ENCODE measurements at regions not wholly inside any gene's neighbourhood (a gene's known extent, or its start where the extent isn't known, plus 50 kb on each side); places are given as distances from the start of the nearest gene placed in this dataset.
"Not testable (repeated sequence)": the region's sequence is repeated elsewhere in the genome, so short reads cannot be mapped to it uniquely, and the experiment has no call there.

- DNase-seq (ENCODE audit: low read depth in 1 of 2, low spot score in 1 of 2) = no peak
- no peak overlapping the region for H3K27ac ChIP-seq (replicated peaks)
- TF ChIP-seq SPI1 (IDR thresholded peaks at IDR 0.05; ENCODE audit: borderline replicate concordance, low read depth) (no peak), POLR2AphosphoS5 (IDR thresholded peaks at IDR 0.05; ENCODE audit: low read depth) (no peak), REST (IDR thresholded peaks at IDR 0.05; ENCODE audit: insufficient replicate concordance, low read depth) (no peak), CTCF (IDR thresholded peaks at IDR 0.05; ENCODE audit: insufficient read depth, low read length) (no peak)
These were observed 216.2 kb downstream of the TUBA3C start for GRCh38 chr13:18965347-18965855.

GRCh38 chr13:18964942-18965341 is 216.7 kb downstream of the TUBA3C start:
- TF ChIP-seq GABPA (IDR thresholded peaks at IDR 0.05; ENCODE audit: low read depth) (no peak), SPI1 (IDR thresholded peaks at IDR 0.05; ENCODE audit: borderline replicate concordance, low read depth) (no peak), REST (IDR thresholded peaks at IDR 0.05; ENCODE audit: insufficient replicate concordance, low read depth) (no peak), CTCF (IDR thresholded peaks at IDR 0.05; ENCODE audit: insufficient read depth, low read length) (no peak), POLR2AphosphoS5 (IDR thresholded peaks at IDR 0.05; ENCODE audit: low read depth) (no peak)
- H3K27me3 ChIP-seq (ENCODE audit: insufficient read depth, poor library complexity, severe bottlenecking) = peaks cover 3% of the 10 kb centered on the region
- no peak overlapping the region for H3K4me3 ChIP-seq (replicated peaks; ENCODE audit: insufficient read depth, low read length)
- H3K27ac ChIP-seq (replicated peaks) = no peak overlapping the region
- DNase-seq (ENCODE audit: low read depth in 1 of 2, low spot score in 1 of 2) = no peak

More at GRCh38 chr13:18965347-18965855, 216.2 kb downstream of the TUBA3C start:
- H3K4me3 ChIP-seq (replicated peaks; ENCODE audit: insufficient read depth, low read length) = no peak overlapping the region
- peaks cover 3% of the 10 kb centered on the region for H3K27me3 ChIP-seq (ENCODE audit: insufficient read depth, poor library complexity, severe bottlenecking)

GRCh38 chr13:18963684-18964083 is 217.9 kb downstream of the TUBA3C start:
- not testable (repeated sequence) for H3K27ac ChIP-seq (replicated peaks); H3K27me3 ChIP-seq (ENCODE audit: insufficient read depth, poor library complexity, severe bottlenecking); H3K4me3 ChIP-seq (replicated peaks; ENCODE audit: insufficient read depth, low read length); DNase-seq (ENCODE audit: low read depth in 1 of 2, low spot score in 1 of 2)

GRCh38 chr13:18962168-18962734 is 219.4 kb downstream of the TUBA3C start:
- peaks cover 3% of the 10 kb centered on the region for H3K27me3 ChIP-seq (ENCODE audit: insufficient read depth, poor library complexity, severe bottlenecking)
- H3K4me3 ChIP-seq (replicated peaks; ENCODE audit: insufficient read depth, low read length) = no peak overlapping the region
- no peak for TF ChIP-seq POLR2AphosphoS5 (IDR thresholded peaks at IDR 0.05; ENCODE audit: low read depth)
- TF ChIP-seq REST (IDR thresholded peaks at IDR 0.05; ENCODE audit: insufficient replicate concordance, low read depth) = no peak
- TF ChIP-seq CTCF (IDR thresholded peaks at IDR 0.05; ENCODE audit: insufficient read depth, low read length) = no peak
- TF ChIP-seq SPI1 (IDR thresholded peaks at IDR 0.05; ENCODE audit: borderline replicate concordance, low read depth) = no peak
- no peak for TF ChIP-seq GABPA (IDR thresholded peaks at IDR 0.05; ENCODE audit: low read depth)
- no peak overlapping the region for H3K27ac ChIP-seq (replicated peaks)
- DNase-seq (ENCODE audit: low read depth in 1 of 2, low spot score in 1 of 2) = no peak
